PFSK-1 (cell line): ENCODE measurements at regions not wholly inside any gene's neighbourhood (a gene's known extent, or its start where the extent isn't known, plus 50 kb on each side); places are given as distances from the start of the nearest gene placed in this dataset.

ENCODE experiments used
- FOXP2 ChIP-seq: optimal IDR thresholded peaks from 2 replicates; pipeline ENCODE3; 2011; ENCODE audit warnings: borderline replicate concordance, control low read depth, inconsistent platforms; ENCODE audit not compliant: insufficient read depth; ENCODE audit errors: extremely low read length, extremely low read depth
- POLR2AphosphoS5 ChIP-seq: IDR thresholded peaks from 2 replicates; pipeline ENCODE4 v1.6.1; 2012; ENCODE audit warnings: low read depth, mild to moderate bottlenecking, control low read depth, low read length, moderate library complexity
- SIN3A ChIP-seq: IDR thresholded peaks from 2 replicates; pipeline ENCODE4 v1.6.1; 2012; ENCODE audit warnings: mild to moderate bottlenecking, low read length, moderate library complexity, borderline replicate concordance; ENCODE audit not compliant: insufficient read depth
- TAF1 ChIP-seq: IDR thresholded peaks from 2 replicates; pipeline ENCODE4 v1.6.1; 2012; ENCODE audit warnings: low read length, control low read depth, borderline replicate concordance; ENCODE audit not compliant: insufficient read depth
- TF ChIP-seq, protein P1 (sequence below), 2 experiments: IDR thresholded peaks; 2 replicates each; pipeline versions ENCODE4 v1.6.1 to v1.8.0; 2011 to 2012; ENCODE audit warnings: low read depth in 2 of 2, low read length in 2 of 2, control low read depth in 1 of 2, inconsistent platforms in 1 of 2, mild to moderate bottlenecking in 1 of 2, moderate library complexity in 1 of 2; ENCODE audit not compliant: insufficient read depth in 1 of 2

DNA sequence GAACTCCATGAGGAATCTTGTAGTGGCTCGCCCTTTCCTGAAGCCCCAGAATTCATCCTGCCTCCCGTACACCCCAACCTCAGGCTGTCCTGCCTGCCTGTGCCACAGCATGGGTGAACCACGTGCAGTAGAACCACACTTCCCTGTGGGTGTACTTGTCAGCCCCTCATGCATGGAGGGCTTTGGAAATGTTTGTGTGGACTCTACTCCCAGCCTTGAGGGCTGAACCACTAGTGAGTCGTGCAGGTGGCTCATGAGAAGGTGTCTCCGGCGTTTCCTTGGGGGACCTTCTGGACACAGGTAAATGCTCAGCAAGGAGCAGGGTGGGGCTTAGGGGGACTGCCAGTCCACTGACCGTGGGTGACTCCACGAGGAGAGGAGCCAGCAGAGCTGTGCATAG lies 58.7 kb upstream of the ADORA2B start:
- no peak for TF ChIP-seq TAF1
- TF ChIP-seq SIN3A: no peak
- no peak for TF ChIP-seq FOXP2
- TF ChIP-seq, protein P1, sequence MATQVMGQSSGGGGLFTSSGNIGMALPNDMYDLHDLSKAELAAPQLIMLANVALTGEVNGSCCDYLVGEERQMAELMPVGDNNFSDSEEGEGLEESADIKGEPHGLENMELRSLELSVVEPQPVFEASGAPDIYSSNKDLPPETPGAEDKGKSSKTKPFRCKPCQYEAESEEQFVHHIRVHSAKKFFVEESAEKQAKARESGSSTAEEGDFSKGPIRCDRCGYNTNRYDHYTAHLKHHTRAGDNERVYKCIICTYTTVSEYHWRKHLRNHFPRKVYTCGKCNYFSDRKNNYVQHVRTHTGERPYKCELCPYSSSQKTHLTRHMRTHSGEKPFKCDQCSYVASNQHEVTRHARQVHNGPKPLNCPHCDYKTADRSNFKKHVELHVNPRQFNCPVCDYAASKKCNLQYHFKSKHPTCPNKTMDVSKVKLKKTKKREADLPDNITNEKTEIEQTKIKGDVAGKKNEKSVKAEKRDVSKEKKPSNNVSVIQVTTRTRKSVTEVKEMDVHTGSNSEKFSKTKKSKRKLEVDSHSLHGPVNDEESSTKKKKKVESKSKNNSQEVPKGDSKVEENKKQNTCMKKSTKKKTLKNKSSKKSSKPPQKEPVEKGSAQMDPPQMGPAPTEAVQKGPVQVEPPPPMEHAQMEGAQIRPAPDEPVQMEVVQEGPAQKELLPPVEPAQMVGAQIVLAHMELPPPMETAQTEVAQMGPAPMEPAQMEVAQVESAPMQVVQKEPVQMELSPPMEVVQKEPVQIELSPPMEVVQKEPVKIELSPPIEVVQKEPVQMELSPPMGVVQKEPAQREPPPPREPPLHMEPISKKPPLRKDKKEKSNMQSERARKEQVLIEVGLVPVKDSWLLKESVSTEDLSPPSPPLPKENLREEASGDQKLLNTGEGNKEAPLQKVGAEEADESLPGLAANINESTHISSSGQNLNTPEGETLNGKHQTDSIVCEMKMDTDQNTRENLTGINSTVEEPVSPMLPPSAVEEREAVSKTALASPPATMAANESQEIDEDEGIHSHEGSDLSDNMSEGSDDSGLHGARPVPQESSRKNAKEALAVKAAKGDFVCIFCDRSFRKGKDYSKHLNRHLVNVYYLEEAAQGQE (IDR thresholded peaks at IDR 0.05; ENCODE audit: insufficient read depth in 1 of 2, low read depth in 2 of 2, low read length in 2 of 2): no peak
- TF ChIP-seq POLR2AphosphoS5: no peak

DNA sequence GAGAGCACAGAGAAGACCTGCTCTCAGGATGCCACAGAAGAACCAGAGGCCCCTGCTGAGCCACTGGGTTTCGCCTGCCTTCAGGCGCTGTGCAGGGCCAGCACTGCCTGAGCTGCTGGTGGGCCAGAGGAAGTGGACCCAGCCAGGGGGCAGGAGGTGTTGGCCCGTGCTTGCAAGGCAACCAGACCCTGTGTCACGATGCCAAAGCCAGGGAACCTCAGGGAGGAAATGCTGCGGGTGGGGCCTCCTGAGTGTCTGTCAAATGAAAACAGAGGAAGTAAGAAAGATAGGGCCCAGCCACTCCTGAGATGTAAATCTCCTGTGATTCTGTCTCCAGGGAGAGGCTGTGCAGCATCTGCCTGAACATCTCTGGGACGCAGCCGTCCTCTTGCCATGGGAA lies 58.1 kb upstream of the ADORA2B start:
- TF ChIP-seq FOXP2: no peak

DNA sequence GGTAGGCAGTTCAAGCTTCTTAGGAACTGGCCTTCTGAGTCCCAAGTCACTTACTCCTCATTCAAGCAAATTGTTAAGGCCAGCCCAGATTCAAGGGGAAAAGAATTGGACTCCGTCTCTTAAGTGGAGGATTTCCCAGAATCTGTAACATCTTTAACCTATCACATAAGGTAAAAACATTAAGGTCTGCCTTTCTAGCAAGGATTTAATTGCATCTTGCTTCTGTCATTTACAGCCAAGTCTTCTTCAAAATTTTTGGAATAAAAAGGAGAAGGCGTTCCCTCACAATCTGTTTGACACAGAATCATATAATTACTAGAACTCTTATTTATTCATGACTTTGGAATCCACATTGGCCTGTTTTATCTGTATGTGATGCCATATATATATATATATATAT lies 56.5 kb upstream of the ADORA2B start:
- TF ChIP-seq TAF1: no peak
- TF ChIP-seq SIN3A: no peak
- no peak for TF ChIP-seq POLR2AphosphoS5
- TF ChIP-seq, protein P1 (IDR thresholded peaks at IDR 0.05; ENCODE audit: insufficient read depth in 1 of 2, low read depth in 2 of 2, low read length in 2 of 2): no peak
- TF ChIP-seq FOXP2: no peak

DNA sequence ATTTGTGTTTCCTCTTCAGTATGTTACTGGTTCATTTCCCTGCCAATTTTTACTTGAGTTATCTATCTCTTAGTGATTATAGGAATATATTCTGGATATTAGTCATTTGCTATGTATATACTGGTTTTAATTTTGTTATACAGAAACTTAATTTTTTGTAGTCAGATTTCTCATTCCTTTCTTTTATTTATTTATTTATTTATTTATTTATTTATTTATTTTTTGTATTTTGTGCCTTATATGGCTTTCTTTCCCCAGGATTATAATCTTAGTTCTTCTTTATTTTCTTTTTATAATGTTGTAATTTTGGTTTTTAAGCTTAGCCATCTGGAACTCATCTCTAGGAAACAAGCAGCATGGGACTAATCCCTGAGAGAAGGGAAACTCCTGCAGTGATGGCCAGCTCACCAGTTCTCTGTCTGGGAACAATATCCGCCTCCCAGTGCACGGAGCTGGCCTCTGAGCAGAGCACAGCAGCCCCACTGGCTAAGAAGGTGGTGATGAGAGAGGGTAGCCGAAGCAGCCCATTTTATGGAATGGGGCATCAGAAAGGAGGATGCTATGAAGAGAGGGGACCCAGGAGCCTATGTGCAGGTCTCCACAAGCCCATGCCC lies 54.5 kb upstream of the ADORA2B start:
- no peak for TF ChIP-seq POLR2AphosphoS5
- TF ChIP-seq, protein P1 (IDR thresholded peaks at IDR 0.05; ENCODE audit: insufficient read depth in 1 of 2, low read depth in 2 of 2, low read length in 2 of 2): no peak
- TF ChIP-seq FOXP2: no peak
- no peak for TF ChIP-seq TAF1
- TF ChIP-seq SIN3A: no peak

DNA sequence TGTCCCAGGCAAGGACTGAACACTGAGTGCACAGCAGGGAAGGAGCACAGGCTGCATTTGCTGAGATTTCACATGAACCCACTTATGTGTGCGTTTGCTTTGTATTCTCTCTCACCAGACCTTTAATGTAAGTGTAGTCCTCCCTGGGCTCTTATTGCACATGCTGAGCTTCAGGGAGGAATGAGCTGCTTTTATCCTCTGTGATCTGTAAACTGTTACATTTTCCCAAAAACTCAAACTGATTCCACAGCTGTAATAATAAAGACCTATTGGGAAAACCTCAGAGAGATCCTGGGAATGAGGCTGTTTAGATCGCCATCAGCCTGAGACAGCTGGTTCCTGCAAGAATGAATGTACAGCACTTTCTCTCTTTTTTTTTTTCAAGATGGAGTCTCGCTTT lies 53.6 kb upstream of the ADORA2B start:
- TF ChIP-seq SIN3A (no peak), TAF1 (no peak), POLR2AphosphoS5 (no peak), FOXP2 (no peak)
- TF ChIP-seq, protein P1 (IDR thresholded peaks at IDR 0.05; ENCODE audit: insufficient read depth in 1 of 2, low read depth in 2 of 2, low read length in 2 of 2): no peak
